Astrocyte (in vitro differentiated cells and primary cell): ENCODE measurements at regions not wholly inside any gene's neighbourhood (a gene's known extent, or its start where the extent isn't known, plus 50 kb on each side); places are given as distances from the start of the nearest gene placed in this dataset.

Experiments
- CTCF ChIP-seq: IDR thresholded peaks from 2 replicates; pipeline ENCODE4 v1.5.1; 2011; ENCODE audit warnings: low read depth, mild to moderate bottlenecking, inconsistent platforms, low read length, moderate library complexity; ENCODE audit not compliant: insufficient read depth
- EZH2 ChIP-seq: IDR thresholded peaks from 2 replicates; pipeline ENCODE4 v1.6.1; 2012; ENCODE audit warnings: mild to moderate bottlenecking, low read length, inconsistent platforms; ENCODE audit not compliant: insufficient read depth

GRCh38 chr14:44829021-44829420 lies 132.7 kb downstream of the KLHL28 start:
- TF ChIP-seq CTCF (no peak), EZH2 (no peak)
